Tongue (tissue), 1 donor: ENCODE measurements at regions not wholly inside any gene's neighbourhood (a gene's known extent, or its start where the extent isn't known, plus 50 kb on each side); places are given as distances from the start of the nearest gene placed in this dataset.
A peak's percentile ranks its signal among the peaks of the same experiment; 100 is the strongest.

Source experiments
- DNase-seq: peaks from one replicate; pipeline ENCODE4 v3.0.0-alpha.2; 2015

GRCh38 chr22:48591286-48592065 lies 1236.2 kb downstream of the BRD1 start:
- DNase-seq = no peak

GRCh38 chr22:48589901-48590300 lies 1237.8 kb downstream of the BRD1 start:
- DNase-seq = no peak

- DNase-seq = no peak
Measured at GRCh38 chr22:48588878-48589450, 1238.7 kb downstream of the BRD1 start.

- DNase-seq = no peak
Measured at GRCh38 chr22:48588151-48588877, 1239.4 kb downstream of the BRD1 start.

GRCh38 chr22:48587236-48587865 lies 1240.3 kb downstream of the BRD1 start:
- DNase-seq = no peak

- no peak for DNase-seq
Measured at GRCh38 chr22:48586799-48587185, 1240.9 kb downstream of the BRD1 start.

GRCh38 chr22:48585916-48586798 lies 1241.5 kb downstream of the BRD1 start:
- no peak for DNase-seq

GRCh38 chr22:48584170-48584569 lies 1243.5 kb downstream of the BRD1 start:
- DNase-seq = no peak

GRCh38 chr22:48581796-48582469 lies 1245.7 kb downstream of the BRD1 start:
- DNase-seq = peak; percentile 33

- DNase-seq = peak; percentile 82
Measured at GRCh38 chr22:48581205-48581766, 1246.4 kb downstream of the BRD1 start.

GRCh38 chr22:48580481-48580970 lies 1247.1 kb downstream of the BRD1 start:
- no peak for DNase-seq

- peak; percentile 36 for DNase-seq
Measured at GRCh38 chr22:48579928-48580309, 1247.8 kb downstream of the BRD1 start.

GRCh38 chr22:48579043-48579927 lies 1248.4 kb downstream of the BRD1 start:
- DNase-seq = peak; percentile 85

GRCh38 chr22:48578138-48579042 lies 1249.3 kb downstream of the BRD1 start:
- no peak for DNase-seq

GRCh38 chr22:48577691-48578090 lies 1250.0 kb downstream of the BRD1 start:
- no peak for DNase-seq

GRCh38 chr22:48577014-48577690 lies 1250.5 kb downstream of the BRD1 start:
- no peak for DNase-seq

GRCh38 chr22:48576333-48577013 lies 1251.2 kb downstream of the BRD1 start:
- peak; percentile 77 for DNase-seq
